22Rv1 (cell line): ENCODE measurements at regions not wholly inside any gene's neighbourhood (a gene's known extent, or its start where the extent isn't known, plus 50 kb on each side); places are given as distances from the start of the nearest gene placed in this dataset.

ENCODE experiments used
- H3K27ac ChIP-seq: fragments of 450-650 bp; 2 replicates; pipeline ENCODE4 v1.5.1; 2017
- ZFX ChIP-seq: fragments of 450-650 bp; IDR thresholded peaks from 2 replicates; pipeline ENCODE4 v1.6.1; 2017; ENCODE audit warnings: antibody characterized with exemption, borderline replicate concordance
- TF ChIP-seq, protein P1 (sequence below): fragments of 450-650 bp; IDR thresholded peaks from 2 replicates; pipeline ENCODE4 v1.5.1; 2017; ENCODE audit warnings: mild to moderate bottlenecking

GRCh38 chr4:184968366-184968765 is 49.9 kb upstream of the HELT start:
- TF ChIP-seq ZFX: no peak
- TF ChIP-seq, protein P1, sequence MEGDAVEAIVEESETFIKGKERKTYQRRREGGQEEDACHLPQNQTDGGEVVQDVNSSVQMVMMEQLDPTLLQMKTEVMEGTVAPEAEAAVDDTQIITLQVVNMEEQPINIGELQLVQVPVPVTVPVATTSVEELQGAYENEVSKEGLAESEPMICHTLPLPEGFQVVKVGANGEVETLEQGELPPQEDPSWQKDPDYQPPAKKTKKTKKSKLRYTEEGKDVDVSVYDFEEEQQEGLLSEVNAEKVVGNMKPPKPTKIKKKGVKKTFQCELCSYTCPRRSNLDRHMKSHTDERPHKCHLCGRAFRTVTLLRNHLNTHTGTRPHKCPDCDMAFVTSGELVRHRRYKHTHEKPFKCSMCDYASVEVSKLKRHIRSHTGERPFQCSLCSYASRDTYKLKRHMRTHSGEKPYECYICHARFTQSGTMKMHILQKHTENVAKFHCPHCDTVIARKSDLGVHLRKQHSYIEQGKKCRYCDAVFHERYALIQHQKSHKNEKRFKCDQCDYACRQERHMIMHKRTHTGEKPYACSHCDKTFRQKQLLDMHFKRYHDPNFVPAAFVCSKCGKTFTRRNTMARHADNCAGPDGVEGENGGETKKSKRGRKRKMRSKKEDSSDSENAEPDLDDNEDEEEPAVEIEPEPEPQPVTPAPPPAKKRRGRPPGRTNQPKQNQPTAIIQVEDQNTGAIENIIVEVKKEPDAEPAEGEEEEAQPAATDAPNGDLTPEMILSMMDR: no peak
- H3K27ac ChIP-seq: no peak overlapping the region
